ENCODE measurements at regions not wholly inside any gene's neighbourhood (a gene's known extent, or its start where the extent isn't known, plus 50 kb on each side); places are given as distances from the start of the nearest gene placed in this dataset.

GRCh38 chr1:238606896-238607295 lies 716.2 kb upstream of the ZP4 start:
- TF ChIP-seq CTCF (IDR thresholded peaks at IDR 0.05; ENCODE audit: poor library complexity, severe bottlenecking) (no peak), EZH2 (IDR thresholded peaks at IDR 0.05; ENCODE audit: borderline replicate concordance, insufficient read depth, low read length, poor library complexity, severe bottlenecking) (no peak), EP300 (conservative IDR thresholded peaks at IDR 0.05; ENCODE audit: poor library complexity, severe bottlenecking) (no peak), MXI1 (conservative IDR thresholded peaks at IDR 0.05; ENCODE audit: poor library complexity, severe bottlenecking) (no peak)

All from neural cell (in vitro differentiated cells).